GM23338 (cell line): ENCODE measurements at regions not wholly inside any gene's neighbourhood (a gene's known extent, or its start where the extent isn't known, plus 50 kb on each side); places are given as distances from the start of the nearest gene placed in this dataset.

ENCODE experiments used
- ATAC-seq: fragments of 200-7000 bp; cut with Tn5 transposase; 3 replicates; pipeline ENCODE4 v1.9.1; 2020
- DNase-seq: peaks from one replicate; pipeline ENCODE4 v3.0.0-alpha.2; 2015; ENCODE audit warnings: low spot score
- H2AFZ ChIP-seq: fragments of 200-600 bp; sonication (generic); 2 replicates; pipeline ENCODE4 v1.8.0; 2016; ENCODE audit warnings: antibody characterized with exemption, mild to moderate bottlenecking, moderate library complexity
- H3F3A ChIP-seq: fragments of 200-600 bp; sonication (generic); replicated peaks from 2 replicates; pipeline ENCODE4 v1.8.0; 2017; ENCODE audit warnings: antibody characterized with exemption, mixed run types, low read depth
- H3K27ac ChIP-seq: fragments of 200-600 bp; sonication (generic); 2 replicates; pipeline ENCODE4 v1.6.1; 2016; ENCODE audit warnings: low read depth
- H3K27me3 ChIP-seq: fragments of 200-600 bp; sonication (generic); 2 replicates; pipeline ENCODE4 v1.8.0; 2016; ENCODE audit warnings: mild to moderate bottlenecking, mixed run types, moderate library complexity; ENCODE audit not compliant: insufficient read depth
- H3K36me3 ChIP-seq: fragments of 200-600 bp; sonication (generic); 2 replicates; pipeline ENCODE4 v1.8.0; 2016; ENCODE audit warnings: mild to moderate bottlenecking; ENCODE audit not compliant: insufficient read depth
- H3K4me1 ChIP-seq: fragments of 200-600 bp; sonication (generic); 2 replicates; pipeline ENCODE4 v1.8.0; 2016; ENCODE audit warnings: mild to moderate bottlenecking, moderate library complexity; ENCODE audit not compliant: insufficient read depth
- H3K4me2 ChIP-seq: fragments of 200-600 bp; sonication (generic); 2 replicates; pipeline ENCODE4 v1.7.1; 2017; ENCODE audit warnings: mixed run types
- H3K4me3 ChIP-seq: fragments of 200-600 bp; sonication (generic); 2 replicates; pipeline ENCODE4 v1.6.1; 2016; ENCODE audit warnings: mixed run types
- H3K79me2 ChIP-seq: fragments of 200-600 bp; sonication (generic); replicated peaks from 2 replicates; pipeline ENCODE4 v1.8.0; 2017; ENCODE audit warnings: mild to moderate bottlenecking; ENCODE audit not compliant: insufficient read depth
- H3K9me2 ChIP-seq: fragments of 200-600 bp; sonication (generic); 2 replicates; pipeline ENCODE4 v1.8.0; 2017; ENCODE audit not compliant: insufficient read depth
- H4K20me1 ChIP-seq: fragments of 200-600 bp; sonication (generic); replicated peaks from 2 replicates; pipeline ENCODE4 v1.8.0; 2017; ENCODE audit warnings: mild to moderate bottlenecking; ENCODE audit not compliant: insufficient read depth
- H3K27ac Mint-ChIP-seq: 2 replicates; pipeline ENCODE4 v1.8.0; 2020; ENCODE audit warnings: inconsistent platforms, mild to moderate bottlenecking, moderate library complexity, mixed read lengths
- H3K27me3 Mint-ChIP-seq: 3 replicates; pipeline ENCODE4 v1.8.0; 2022; ENCODE audit warnings: low read depth, mild to moderate bottlenecking, moderate library complexity, mixed read lengths, inconsistent platforms; ENCODE audit not compliant: insufficient read depth, poor library complexity
- H3K36me3 Mint-ChIP-seq: 3 replicates; pipeline ENCODE4 v1.8.0; 2021; ENCODE audit warnings: low read depth, mild to moderate bottlenecking, inconsistent platforms, moderate library complexity, mixed read lengths
- H3K4me1 Mint-ChIP-seq: 3 replicates; pipeline ENCODE4 v1.8.0; 2020; ENCODE audit warnings: mild to moderate bottlenecking, inconsistent platforms, mixed read lengths
- H3K4me3 Mint-ChIP-seq: 3 replicates; pipeline ENCODE4 v1.8.0; 2021; ENCODE audit warnings: moderate library complexity, mild to moderate bottlenecking, inconsistent platforms, mixed read lengths
- H3K9me3 Mint-ChIP-seq: 3 replicates; pipeline ENCODE4 v1.8.0; 2020; ENCODE audit warnings: moderate library complexity, mild to moderate bottlenecking, inconsistent platforms, mixed read lengths
- CREB1 ChIP-seq: fragments of 250-450 bp; sonication (Bioruptor Pico); IDR thresholded peaks from 2 replicates; pipeline ENCODE4 v1.5.0; 2020; ENCODE audit warnings: low read depth, mild to moderate bottlenecking, moderate library complexity
- EZH2 ChIP-seq: fragments of 200-600 bp; sonication (generic); IDR thresholded peaks from one replicate; pipeline ENCODE4 v1.8.0; 2017; ENCODE audit warnings: antibody characterized with exemption, mild to moderate bottlenecking, low read depth; ENCODE audit not compliant: unreplicated experiment
- JUNB ChIP-seq: IDR thresholded peaks from one replicate; pipeline ENCODE4 v1.6.1; 2016; ENCODE audit warnings: antibody characterized with exemption; ENCODE audit not compliant: unreplicated experiment
- NANOG ChIP-seq: IDR thresholded peaks from 2 replicates; pipeline ENCODE4 v1.6.1; 2016; ENCODE audit warnings: antibody characterized with exemption, borderline replicate concordance
- TF ChIP-seq, protein P1 (sequence below): fragments of 250-450 bp; sonication (Bioruptor Pico); IDR thresholded peaks from 2 replicates; pipeline ENCODE4 v1.5.0; 2020; ENCODE audit warnings: mild to moderate bottlenecking, moderate library complexity

- no peak for DNase-seq
- Histone ChIP-seq H3K79me2 (no peaks in the 10 kb centered on the region), H2AFZ (no peak overlapping the region), H3K36me3 (no peaks in the 10 kb centered on the region), H3K27me3 (no peaks in the 10 kb centered on the region), H4K20me1 (no peaks in the 10 kb centered on the region), H3K4me3 (no peak overlapping the region), H3F3A (no peaks in the 10 kb centered on the region), H3K9me2 (0 out of 2 replicates have a peak, but pooled peaks cover 7% of the 10 kb centered on the region), H3K27ac (no peak overlapping the region), H3K4me1 (peaks cover 14% of the 10 kb centered on the region), H3K4me2 (peak overlapping the region; percentile 61)
- H3K4me3 Mint-ChIP-seq: no peak overlapping the region
- no peaks in the 10 kb centered on the region; the same call in 2 of the 3 replicates for H3K36me3 Mint-ChIP-seq
- H3K27ac Mint-ChIP-seq: peak overlapping the region; percentile 49; the same call in 1 of the 2 replicates
- no peak for ATAC-seq
- H3K9me3 Mint-ChIP-seq: no peaks in the 10 kb centered on the region
- peaks cover 28% of the 10 kb centered on the region for H3K4me1 Mint-ChIP-seq
- H3K27me3 Mint-ChIP-seq: peaks cover 4% of the 10 kb centered on the region
- TF ChIP-seq, protein P1, sequence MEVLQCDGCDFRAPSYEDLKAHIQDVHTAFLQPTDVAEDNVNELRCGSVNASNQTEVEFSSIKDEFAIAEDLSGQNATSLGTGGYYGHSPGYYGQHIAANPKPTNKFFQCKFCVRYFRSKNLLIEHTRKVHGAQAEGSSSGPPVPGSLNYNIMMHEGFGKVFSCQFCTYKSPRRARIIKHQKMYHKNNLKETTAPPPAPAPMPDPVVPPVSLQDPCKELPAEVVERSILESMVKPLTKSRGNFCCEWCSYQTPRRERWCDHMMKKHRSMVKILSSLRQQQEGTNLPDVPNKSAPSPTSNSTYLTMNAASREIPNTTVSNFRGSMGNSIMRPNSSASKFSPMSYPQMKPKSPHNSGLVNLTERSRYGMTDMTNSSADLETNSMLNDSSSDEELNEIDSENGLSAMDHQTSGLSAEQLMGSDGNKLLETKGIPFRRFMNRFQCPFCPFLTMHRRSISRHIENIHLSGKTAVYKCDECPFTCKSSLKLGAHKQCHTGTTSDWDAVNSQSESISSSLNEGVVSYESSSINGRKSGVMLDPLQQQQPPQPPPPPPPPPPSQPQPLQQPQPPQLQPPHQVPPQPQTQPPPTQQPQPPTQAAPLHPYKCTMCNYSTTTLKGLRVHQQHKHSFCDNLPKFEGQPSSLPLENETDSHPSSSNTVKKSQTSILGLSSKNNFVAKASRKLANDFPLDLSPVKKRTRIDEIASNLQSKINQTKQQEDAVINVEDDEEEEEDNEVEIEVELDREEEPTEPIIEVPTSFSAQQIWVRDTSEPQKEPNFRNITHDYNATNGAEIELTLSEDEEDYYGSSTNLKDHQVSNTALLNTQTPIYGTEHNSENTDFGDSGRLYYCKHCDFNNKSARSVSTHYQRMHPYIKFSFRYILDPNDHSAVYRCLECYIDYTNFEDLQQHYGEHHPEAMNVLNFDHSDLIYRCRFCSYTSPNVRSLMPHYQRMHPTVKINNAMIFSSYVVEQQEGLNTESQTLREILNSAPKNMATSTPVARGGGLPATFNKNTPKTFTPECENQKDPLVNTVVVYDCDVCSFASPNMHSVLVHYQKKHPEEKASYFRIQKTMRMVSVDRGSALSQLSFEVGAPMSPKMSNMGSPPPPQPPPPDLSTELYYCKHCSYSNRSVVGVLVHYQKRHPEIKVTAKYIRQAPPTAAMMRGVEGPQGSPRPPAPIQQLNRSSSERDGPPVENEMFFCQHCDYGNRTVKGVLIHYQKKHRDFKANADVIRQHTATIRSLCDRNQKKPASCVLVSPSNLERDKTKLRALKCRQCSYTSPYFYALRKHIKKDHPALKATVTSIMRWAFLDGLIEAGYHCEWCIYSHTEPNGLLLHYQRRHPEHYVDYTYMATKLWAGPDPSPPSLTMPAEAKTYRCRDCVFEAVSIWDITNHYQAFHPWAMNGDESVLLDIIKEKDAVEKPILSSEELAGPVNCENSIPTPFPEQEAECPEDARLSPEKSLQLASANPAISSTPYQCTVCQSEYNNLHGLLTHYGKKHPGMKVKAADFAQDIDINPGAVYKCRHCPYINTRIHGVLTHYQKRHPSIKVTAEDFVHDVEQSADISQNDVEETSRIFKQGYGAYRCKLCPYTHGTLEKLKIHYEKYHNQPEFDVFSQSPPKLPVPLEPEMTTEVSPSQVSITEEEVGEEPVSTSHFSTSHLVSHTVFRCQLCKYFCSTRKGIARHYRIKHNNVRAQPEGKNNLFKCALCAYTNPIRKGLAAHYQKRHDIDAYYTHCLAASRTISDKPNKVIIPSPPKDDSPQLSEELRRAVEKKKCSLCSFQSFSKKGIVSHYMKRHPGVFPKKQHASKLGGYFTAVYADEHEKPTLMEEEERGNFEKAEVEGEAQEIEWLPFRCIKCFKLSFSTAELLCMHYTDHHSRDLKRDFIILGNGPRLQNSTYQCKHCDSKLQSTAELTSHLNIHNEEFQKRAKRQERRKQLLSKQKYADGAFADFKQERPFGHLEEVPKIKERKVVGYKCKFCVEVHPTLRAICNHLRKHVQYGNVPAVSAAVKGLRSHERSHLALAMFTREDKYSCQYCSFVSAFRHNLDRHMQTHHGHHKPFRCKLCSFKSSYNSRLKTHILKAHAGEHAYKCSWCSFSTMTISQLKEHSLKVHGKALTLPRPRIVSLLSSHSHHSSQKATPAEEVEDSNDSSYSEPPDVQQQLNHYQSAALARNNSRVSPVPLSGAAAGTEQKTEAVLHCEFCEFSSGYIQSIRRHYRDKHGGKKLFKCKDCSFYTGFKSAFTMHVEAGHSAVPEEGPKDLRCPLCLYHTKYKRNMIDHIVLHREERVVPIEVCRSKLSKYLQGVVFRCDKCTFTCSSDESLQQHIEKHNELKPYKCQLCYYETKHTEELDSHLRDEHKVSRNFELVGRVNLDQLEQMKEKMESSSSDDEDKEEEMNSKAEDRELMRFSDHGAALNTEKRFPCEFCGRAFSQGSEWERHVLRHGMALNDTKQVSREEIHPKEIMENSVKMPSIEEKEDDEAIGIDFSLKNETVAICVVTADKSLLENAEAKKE (CRISPR knock-in tag): 0 out of 2 replicates have a peak, but pooled peaks have one; percentile 13
- TF ChIP-seq NANOG (no peak), EZH2 (no peak), CREB1 (CRISPR knock-in tag) (no peak)
These were observed 259.6 kb upstream of the TMTC1 start for GRCh38 chr12:30043151-30043847.

- no peak for ATAC-seq
- TF ChIP-seq JUNB: no peak
- TF ChIP-seq CREB1 (CRISPR knock-in tag): no peak
- TF ChIP-seq, protein P1 (CRISPR knock-in tag): no peak
These were observed 257.4 kb upstream of the TMTC1 start for GRCh38 chr12:30041096-30041495.

More at GRCh38 chr12:30041096-30041495, 257.4 kb upstream of the TMTC1 start:
- Mint-ChIP-seq H3K4me3 (no peak overlapping the region), H3K27me3 (peaks cover 2% of the 10 kb centered on the region), H3K9me3 (no peaks in the 10 kb centered on the region), H3K4me1 (peaks cover 16% of the 10 kb centered on the region), H3K36me3 (no peaks in the 10 kb centered on the region; the same call in 2 of the 3 replicates), H3K27ac (no peak overlapping the region)
- Histone ChIP-seq H2AFZ (no peak overlapping the region), H4K20me1 (no peaks in the 10 kb centered on the region), H3F3A (no peaks in the 10 kb centered on the region), H3K4me1 (peaks cover 10% of the 10 kb centered on the region), H3K4me2 (no peak overlapping the region), H3K9me2 (0 out of 2 replicates have a peak, but pooled peaks cover 7% of the 10 kb centered on the region), H3K27me3 (no peaks in the 10 kb centered on the region), H3K36me3 (no peaks in the 10 kb centered on the region), H3K79me2 (no peaks in the 10 kb centered on the region), H3K4me3 (no peak overlapping the region), H3K27ac (no peak overlapping the region)
- no peak for DNase-seq
